Breast epithelium (tissue), 4 donors: ENCODE measurements at regions not wholly inside any gene's neighbourhood (a gene's known extent, or its start where the extent isn't known, plus 50 kb on each side); places are given as distances from the start of the nearest gene placed in this dataset.

ENCODE experiments used
- DNase-seq, 2 donors: peaks; one replicate each; pipeline ENCODE4 v3.0.0-alpha.2; 2019; ENCODE audit warnings: low spot score in 2 of 2
- H3K27ac ChIP-seq, 2 donors: fragments of 200-600 bp; sonication (generic) in 1 of 2; one replicate each; pipeline ENCODE4 v1.5.1; 2016 to 2019; ENCODE audit warnings: mild to moderate bottlenecking in 1 of 2
- H3K27me3 ChIP-seq, 2 donors: fragments of 200-600 bp; sonication (generic) in 1 of 2; one replicate each; pipeline versions ENCODE4 v1.5.1 to v1.6.0; 2017 to 2019; ENCODE audit warnings: control low read depth in 1 of 2, mild to moderate bottlenecking in 1 of 2
- H3K36me3 ChIP-seq: fragments of 200-600 bp; one replicate; pipeline ENCODE4 v1.5.1; 2019
- H3K4me1 ChIP-seq, 2 donors: fragments of 200-600 bp; sonication (generic); one replicate each; pipeline ENCODE4 v1.5.1; 2016 to 2019; ENCODE audit warnings: control low read depth in 1 of 2
- H3K4me3 ChIP-seq, 3 donors: fragments of 200-600 bp; sonication (generic); 1 replicate in 2 of 3; 2 replicates in 1 of 3; pipeline ENCODE4 v1.5.1; 2016 to 2019; ENCODE audit warnings: mild to moderate bottlenecking in 3 of 3, moderate library complexity in 2 of 3
- H3K9me3 ChIP-seq, 2 donors: fragments of 200-600 bp; sonication (generic) in 1 of 2; one replicate each; pipeline ENCODE4 v1.5.1; 2016 to 2019; ENCODE audit warnings: control low read depth in 1 of 2
- CTCF ChIP-seq, 3 donors: fragments of 450-650 bp; IDR thresholded peaks; one replicate each; pipeline ENCODE4 v1.5.1; 2016 to 2017; ENCODE audit warnings: antibody characterized with exemption in 3 of 3, mild to moderate bottlenecking in 3 of 3, moderate library complexity in 3 of 3
- POLR2A ChIP-seq: fragments of 450-650 bp; IDR thresholded peaks from one replicate; pipeline ENCODE4 v1.6.1; 2016; ENCODE audit warnings: antibody characterized with exemption, mild to moderate bottlenecking, moderate library complexity
- POLR2AphosphoS5 ChIP-seq, 3 donors: sonication (generic); formaldehyde crosslinking; IDR thresholded peaks; one replicate each; pipeline ENCODE4 v1.6.1; 2017; ENCODE audit warnings: antibody characterized with exemption in 3 of 3
- intact Hi-C: fragments of 100-400 bp; cut with DNase I; formaldehyde crosslinking; loops from one replicate; pipeline ENCODE4 v1.15.1; 2023; ENCODE audit warnings: low total_unique reads

DNA sequence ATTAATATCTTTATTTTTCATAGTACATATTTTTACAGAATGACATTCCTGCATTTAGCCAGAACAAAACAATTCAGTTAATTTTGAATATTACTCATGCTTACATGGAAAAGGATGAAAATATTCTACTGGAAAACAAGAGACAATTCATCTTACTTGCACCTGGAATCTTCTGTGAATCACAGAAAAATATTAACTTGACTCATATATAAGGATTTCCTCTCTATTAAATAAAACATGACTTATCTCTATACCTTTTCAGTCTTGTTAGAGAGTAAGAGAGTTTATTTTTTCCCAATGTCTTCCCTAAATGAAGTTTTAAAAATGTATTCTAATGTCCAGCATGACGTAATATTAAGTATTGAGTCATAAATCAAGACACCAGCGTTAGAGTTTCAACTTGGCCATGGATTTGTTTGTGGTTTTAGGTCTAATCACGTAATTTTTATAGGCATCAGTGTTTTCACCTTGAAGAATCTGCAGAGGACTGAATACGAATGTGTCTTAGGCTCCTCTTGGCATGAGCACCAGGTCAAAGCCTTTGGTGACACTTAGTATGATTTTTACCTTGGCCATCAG lies 445.1 kb upstream of the JAG1 start:
- TF ChIP-seq POLR2AphosphoS5 (IDR thresholded peaks at IDR 0.05) = no peak
- TF ChIP-seq CTCF (IDR thresholded peaks at IDR 0.05) = no peak
- TF ChIP-seq POLR2A = no peak
- intact Hi-C loops = no loop called here
- Histone ChIP-seq H3K4me3 (no peak overlapping the region), H3K9me3 (no peaks in the 10 kb centered on the region), H3K4me1 (no peaks in the 10 kb centered on the region), H3K27ac (no peak overlapping the region), H3K27me3 (no peaks in the 10 kb centered on the region), H3K36me3 (no peaks in the 10 kb centered on the region)
- no peak for DNase-seq

- H3K27ac ChIP-seq = no peak overlapping the region
- no peak for DNase-seq
- H3K4me3 ChIP-seq = no peak overlapping the region
- no peaks in the 10 kb centered on the region for H3K27me3 ChIP-seq
- no peaks in the 10 kb centered on the region for H3K9me3 ChIP-seq
- TF ChIP-seq POLR2AphosphoS5 (IDR thresholded peaks at IDR 0.05) = no peak
- no peak for TF ChIP-seq POLR2A
- TF ChIP-seq CTCF (IDR thresholded peaks at IDR 0.05) = no peak
- intact Hi-C loops = no loop called here
- no peaks in the 10 kb centered on the region for H3K36me3 ChIP-seq
- H3K4me1 ChIP-seq = no peaks in the 10 kb centered on the region
Observed at GRCh38 chr20:11119573-11119972, 445.8 kb upstream of the JAG1 start.

GRCh38 chr20:11120431-11120830 lies 446.6 kb upstream of the JAG1 start:
- intact Hi-C loops = no loop called here
- TF ChIP-seq POLR2A (no peak), CTCF (IDR thresholded peaks at IDR 0.05) (no peak), POLR2AphosphoS5 (IDR thresholded peaks at IDR 0.05) (no peak)
- Histone ChIP-seq H3K36me3 (no peaks in the 10 kb centered on the region), H3K27me3 (no peaks in the 10 kb centered on the region), H3K9me3 (no peaks in the 10 kb centered on the region), H3K27ac (no peak overlapping the region), H3K4me1 (no peaks in the 10 kb centered on the region), H3K4me3 (no peak overlapping the region)
- no peak for DNase-seq

- H3K36me3 ChIP-seq = no peaks in the 10 kb centered on the region
- TF ChIP-seq CTCF (IDR thresholded peaks at IDR 0.05) = no peak
- TF ChIP-seq POLR2A = no peak
- TF ChIP-seq POLR2AphosphoS5 (IDR thresholded peaks at IDR 0.05) = no peak
- intact Hi-C loops = no loop called here
Observed at GRCh38 chr20:11124849-11125505, 451.2 kb upstream of the JAG1 start.

GRCh38 chr20:11128220-11128718 lies 454.5 kb upstream of the JAG1 start:
- Histone ChIP-seq H3K9me3 (no peaks in the 10 kb centered on the region), H3K27me3 (no peaks in the 10 kb centered on the region), H3K36me3 (no peaks in the 10 kb centered on the region), H3K4me3 (no peak overlapping the region), H3K4me1 (no peaks in the 10 kb centered on the region), H3K27ac (no peak overlapping the region)
- intact Hi-C loops = no loop called here
- DNase-seq = no peak
- TF ChIP-seq POLR2A = no peak
- no peak for TF ChIP-seq POLR2AphosphoS5 (IDR thresholded peaks at IDR 0.05)
- TF ChIP-seq CTCF (IDR thresholded peaks at IDR 0.05) = no peak

More at GRCh38 chr20:11124849-11125505, 451.2 kb upstream of the JAG1 start:
- H3K27ac ChIP-seq = no peak overlapping the region
- DNase-seq = no peak
- no peaks in the 10 kb centered on the region for H3K4me1 ChIP-seq
- no peaks in the 10 kb centered on the region for H3K27me3 ChIP-seq
- H3K9me3 ChIP-seq = no peaks in the 10 kb centered on the region
- H3K4me3 ChIP-seq = no peak overlapping the region
